GM12892 (cell line): ENCODE measurements at regions not wholly inside any gene's neighbourhood (a gene's known extent, or its start where the extent isn't known, plus 50 kb on each side); places are given as distances from the start of the nearest gene placed in this dataset.

ENCODE experiments used
- POLR2AphosphoS5 ChIP-seq: IDR thresholded peaks from 2 replicates; pipeline ENCODE4 v1.6.1; 2011; ENCODE audit warnings: low read depth, low read length, control low read depth
- TAF1 ChIP-seq: IDR thresholded peaks from 2 replicates; pipeline ENCODE4 v1.6.1; 2011; ENCODE audit warnings: low read depth, mild to moderate bottlenecking, control low read depth, low read length, borderline replicate concordance

DNA sequence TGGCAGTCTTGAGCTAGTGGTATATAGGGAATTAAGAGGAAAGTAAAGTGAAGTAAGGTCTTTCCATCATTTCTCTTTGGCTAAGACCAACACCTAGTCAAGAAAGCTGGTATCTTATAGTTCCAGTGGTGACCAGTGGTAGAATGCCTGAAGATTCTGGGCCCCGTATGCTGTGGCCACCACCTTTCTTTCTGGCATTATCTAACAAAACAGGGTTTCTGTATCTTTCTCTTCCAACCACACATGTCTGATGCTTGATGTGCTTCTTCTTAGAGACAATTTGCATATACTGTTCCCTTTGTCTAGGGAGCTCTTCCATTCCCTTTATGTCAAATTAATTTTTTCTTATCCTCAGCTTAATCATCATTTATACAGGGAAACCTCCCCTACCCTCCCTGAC lies 109.9 kb upstream of the SSBP2 start:
- TF ChIP-seq TAF1 (no peak), POLR2AphosphoS5 (no peak)
